Sigmoid colon (tissue), 4 donors: ENCODE measurements at regions not wholly inside any gene's neighbourhood (a gene's known extent, or its start where the extent isn't known, plus 50 kb on each side); places are given as distances from the start of the nearest gene placed in this dataset.

Experiments
- CTCF ChIP-seq, 4 experiments: fragments of 450-650 bp in 3 of 4; fragments of 200-600 bp in 1 of 4; IDR thresholded peaks; one replicate each; pipeline ENCODE4 v1.5.1; 2016 to 2019; ENCODE audit warnings: antibody characterized with exemption in 4 of 4, mild to moderate bottlenecking in 3 of 4, moderate library complexity in 2 of 4
- EP300 ChIP-seq, 4 donors: sonication (generic); formaldehyde crosslinking; IDR thresholded peaks; one replicate each; pipeline ENCODE4 v1.6.1; 2017; ENCODE audit warnings: antibody characterized with exemption in 4 of 4
- POLR2A ChIP-seq, 2 donors: fragments of 450-650 bp; IDR thresholded peaks; one replicate each; pipeline ENCODE4 v1.6.1; 2016; ENCODE audit warnings: antibody characterized with exemption in 2 of 2, mild to moderate bottlenecking in 2 of 2, moderate library complexity in 2 of 2
- POLR2AphosphoS5 ChIP-seq, 4 donors: sonication (generic); formaldehyde crosslinking; IDR thresholded peaks; one replicate each; pipeline ENCODE4 v1.6.1; 2017; ENCODE audit warnings: antibody characterized with exemption in 4 of 4

GRCh38 chr2:59353306-59353921 lies 1112.3 kb upstream of the FANCL start:
- TF ChIP-seq POLR2AphosphoS5 (IDR thresholded peaks at IDR 0.05) (peak; percentile 42 to 86 (median 72)), CTCF (IDR thresholded peaks at IDR 0.05) (no peak), EP300 (IDR thresholded peaks at IDR 0.05) (no peak), POLR2A (IDR thresholded peaks at IDR 0.05) (no peak)
